A549 (cell line): ENCODE measurements at regions not wholly inside any gene's neighbourhood (a gene's known extent, or its start where the extent isn't known, plus 50 kb on each side); places are given as distances from the start of the nearest gene placed in this dataset.

ENCODE experiments used
- ATAC-seq, 2 experiments: fragments of 200-7000 bp in 1 of 2; fragments of >200 bp in 1 of 2; cut with Nextera tagmentation in 1 of 2; cut with Tn5 transposase in 1 of 2; 3 replicates each; pipeline versions ENCODE4 v1.8.0 to v1.9.1; 2018 to 2020; ENCODE audit warnings: mild to moderate bottlenecking in 1 of 2, moderate library complexity in 1 of 2
- CTCF ChIA-PET: fragments of 300-600 bp; sonication (Branson Sonifier 250); formaldehyde crosslinking; extraction: SDS; loops from one replicate; lab custom pipeline; 2021; ENCODE audit warnings: antibody characterized with exemption, inconsistent platforms; lab: Yijun Ruan, JAX
- POLR2A ChIA-PET: fragments of 350-600 bp; formaldehyde crosslinking; extraction: SDS; loops from one replicate; lab custom pipeline; 2021; ENCODE audit warnings: antibody characterized with exemption, inconsistent platforms; lab: Yijun Ruan, JAX
- DNase-seq, 2 experiments: peaks; one replicate each; pipeline versions ENCODE4 v3.0.0 to v3.0.0-alpha.2; 2011 to 2016; ENCODE audit warnings: low read depth in 1 of 2, low spot score in 1 of 2
- FAIRE-seq: peaks from 2 replicates; lab custom pipeline; 2011; peaks lifted over from hg19 to GRCh38; lab: Jason Lieb, UNC
- H3K27ac ChIP-seq, 2 experiments: fragments of >200 bp; sonication (Bioruptor Twin); formaldehyde crosslinking; 3 replicates each; pipeline ENCODE4 v1.5.1; 2016 to 2017
- H3K4me1 ChIP-seq: fragments of >200 bp; sonication (Bioruptor Twin); formaldehyde crosslinking; 3 replicates; pipeline ENCODE4 v1.6.1; 2016
- H3K4me2 ChIP-seq: fragments of >200 bp; sonication (Bioruptor Twin); formaldehyde crosslinking; 3 replicates; pipeline ENCODE4 v1.6.1; 2016
- H3K4me3 ChIP-seq: fragments of >200 bp; sonication (Bioruptor Twin); formaldehyde crosslinking; 3 replicates; pipeline ENCODE4 v1.5.1; 2016
- H3K9me3 ChIP-seq: fragments of >200 bp; sonication (Bioruptor Twin); formaldehyde crosslinking; 3 replicates; pipeline ENCODE4 v1.6.1; 2016
- BHLHE40 ChIP-seq: IDR thresholded peaks from 2 replicates; pipeline ENCODE4 v1.6.1; 2012; ENCODE audit warnings: low read depth, low read length, inconsistent platforms
- CBX2 ChIP-seq: fragments of 200-600 bp; sonication (generic); IDR thresholded peaks from 2 replicates; pipeline ENCODE4 v1.6.1; 2016; ENCODE audit warnings: low read depth, mild to moderate bottlenecking, borderline replicate concordance
- CHD2 ChIP-seq: fragments of 150-350 bp; IDR thresholded peaks from 2 replicates; pipeline ENCODE4 v1.6.1; 2014; ENCODE audit warnings: low read length; ENCODE audit not compliant: partially characterized antibody
- EHMT2 ChIP-seq: fragments of 200-600 bp; sonication (generic); IDR thresholded peaks from 2 replicates; pipeline ENCODE4 v1.6.1; 2016; ENCODE audit warnings: antibody characterized with exemption, low read depth, mild to moderate bottlenecking, moderate library complexity
- ESRRA ChIP-seq: fragments of 150-350 bp; IDR thresholded peaks from 2 replicates; pipeline ENCODE4 v1.6.1; 2014; ENCODE audit warnings: mild to moderate bottlenecking, low read length, borderline replicate concordance
- FOSB ChIP-seq: fragments of 250-450 bp; sonication (Bioruptor Pico); IDR thresholded peaks from 2 replicates; pipeline ENCODE4 v1.5.0; 2020; ENCODE audit warnings: mild to moderate bottlenecking, moderate library complexity
- FOXS1 ChIP-seq: fragments of 250-450 bp; sonication (Bioruptor Pico); IDR thresholded peaks from 2 replicates; pipeline ENCODE4 v1.5.0; 2020; ENCODE audit warnings: mild to moderate bottlenecking, moderate library complexity
- HES2 ChIP-seq: fragments of >200 bp; sonication (Bioruptor Twin); formaldehyde crosslinking; IDR thresholded peaks from 2 replicates; pipeline ENCODE4 v1.6.1; 2016
- HEYL ChIP-seq: fragments of 250-450 bp; sonication (Bioruptor Pico); IDR thresholded peaks from 2 replicates; pipeline ENCODE4 v1.8.0; 2021; ENCODE audit warnings: mild to moderate bottlenecking, moderate library complexity
- HOXA7 ChIP-seq: fragments of 250-450 bp; sonication (Bioruptor Pico); IDR thresholded peaks from 2 replicates; pipeline ENCODE4 v1.5.0; 2020; ENCODE audit warnings: mild to moderate bottlenecking, moderate library complexity
- HOXB5 ChIP-seq: fragments of 250-450 bp; sonication (Bioruptor Pico); IDR thresholded peaks from 2 replicates; pipeline ENCODE4 v1.5.0; 2020; ENCODE audit warnings: mild to moderate bottlenecking, moderate library complexity
- JUNB ChIP-seq: fragments of >200 bp; sonication (Bioruptor Twin); formaldehyde crosslinking; IDR thresholded peaks from 2 replicates; pipeline ENCODE4 v1.6.1; 2016
- MAZ ChIP-seq: fragments of 150-350 bp; IDR thresholded peaks from 2 replicates; pipeline ENCODE4 v1.6.1; 2014; ENCODE audit warnings: antibody characterized with exemption, low read depth, low read length, borderline replicate concordance
- MYC ChIP-seq: IDR thresholded peaks from 2 replicates; pipeline ENCODE4 v1.6.1; 2012; ENCODE audit warnings: mild to moderate bottlenecking, inconsistent platforms, low read length, improper control_type of control experiment, borderline replicate concordance
- POLR2A ChIP-seq: IDR thresholded peaks from 2 replicates; pipeline ENCODE4 v1.6.1; 2012; ENCODE audit warnings: mild to moderate bottlenecking, low read length
- RAD21 ChIP-seq, 2 experiments: fragments of >200 bp in 1 of 2; sonication (Bioruptor Twin) in 1 of 2; formaldehyde crosslinking in 1 of 2; IDR thresholded peaks in 1 of 2; conservative IDR thresholded peaks in 1 of 2; 2 replicates in 1 of 2; 3 replicates in 1 of 2; pipeline ENCODE4 v1.6.1; 2012 to 2018; ENCODE audit warnings: inconsistent platforms in 1 of 2
- RARB ChIP-seq: fragments of 250-450 bp; sonication (Bioruptor Pico); IDR thresholded peaks from 2 replicates; pipeline ENCODE4 v1.8.0; 2021; ENCODE audit warnings: mild to moderate bottlenecking, moderate library complexity
- RCOR1 ChIP-seq: fragments of 150-350 bp; IDR thresholded peaks from 2 replicates; pipeline ENCODE4 v1.6.1; 2014; ENCODE audit warnings: antibody characterized with exemption, low read length, low read depth
- SMC3 ChIP-seq: fragments of >200 bp; sonication (Bioruptor Twin); formaldehyde crosslinking; IDR thresholded peaks from 3 replicates; pipeline ENCODE4 v1.6.1; 2018; ENCODE audit warnings: inconsistent platforms
- SREBF2 ChIP-seq: fragments of 450-650 bp; IDR thresholded peaks from 2 replicates; pipeline ENCODE4 v1.6.1; 2014; ENCODE audit warnings: mild to moderate bottlenecking, moderate library complexity
- TP53 ChIP-seq: fragments of 250-450 bp; sonication (Bioruptor Pico); IDR thresholded peaks from 2 replicates; pipeline ENCODE4 v1.5.0; 2021; ENCODE audit warnings: mild to moderate bottlenecking, moderate library complexity
- ZNF302 ChIP-seq: fragments of 250-450 bp; sonication (Bioruptor Pico); IDR thresholded peaks from 2 replicates; pipeline ENCODE4 v1.9.0; 2021; ENCODE audit warnings: inconsistent platforms, mild to moderate bottlenecking, moderate library complexity
- WGBS: methylation state at CpG from one replicate; pipeline ENCODE4 v1.1.6; 2017; ENCODE audit errors: missing lambda C conversion rate; 5-methylcytosine and 5-hydroxymethylcytosine counted together
- TF ChIP-seq, protein P1 (sequence below): IDR thresholded peaks from 2 replicates; pipeline ENCODE4 v1.6.1; 2012
- TF ChIP-seq, protein P2 (sequence below): fragments of 250-450 bp; sonication (Bioruptor Pico); IDR thresholded peaks from 2 replicates; pipeline ENCODE4 v1.5.0; 2021; ENCODE audit warnings: mild to moderate bottlenecking, moderate library complexity, borderline replicate concordance

DNA sequence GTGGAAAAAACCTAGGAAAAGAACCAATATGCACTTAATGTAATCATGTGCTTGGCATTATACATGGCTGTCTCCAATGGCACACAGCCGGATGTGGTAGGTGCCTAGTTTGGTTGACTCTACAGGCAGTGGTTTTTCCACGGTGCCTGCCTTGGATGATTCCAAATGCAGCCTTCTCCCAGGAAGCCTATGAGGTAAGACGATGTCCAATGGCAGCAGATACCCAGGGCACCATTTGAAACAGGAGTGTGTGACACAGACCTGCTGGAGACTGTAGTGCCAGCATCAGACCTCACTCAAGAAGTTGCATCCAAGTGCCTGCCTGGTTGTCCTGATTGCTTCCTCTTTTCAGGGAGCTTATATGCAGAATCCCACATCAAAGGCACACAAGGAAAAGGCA lies 88.0 kb upstream of the VASH1 start:
- TF ChIP-seq FOSB (CRISPR knock-in tag) = no peak
- TF ChIP-seq BHLHE40 = no peak
- no peak for TF ChIP-seq TP53 (CRISPR knock-in tag)
- no peak for TF ChIP-seq HEYL
- TF ChIP-seq ESRRA = no peak
- TF ChIP-seq, protein P1, sequence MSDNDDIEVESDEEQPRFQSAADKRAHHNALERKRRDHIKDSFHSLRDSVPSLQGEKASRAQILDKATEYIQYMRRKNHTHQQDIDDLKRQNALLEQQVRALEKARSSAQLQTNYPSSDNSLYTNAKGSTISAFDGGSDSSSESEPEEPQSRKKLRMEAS = no peak
- no peak for TF ChIP-seq CBX2
- TF ChIP-seq MYC = no peak
- Histone ChIP-seq H3K4me3 (no peak overlapping the region), H3K4me2 (no peak overlapping the region), H3K27ac (no peak overlapping the region), H3K9me3 (0 out of 3 replicates have a peak, but pooled peaks cover 3% of the 10 kb centered on the region), H3K4me1 (no peaks in the 10 kb centered on the region)
- CTCF ChIA-PET = interaction anchor here (1.0 kb wide), 1 partner anchor 51 kb away, joined by 3 read pairs; no protein-coding TSS in a partner anchor
- DNase-seq = no peak
- 43% methylated on average over 3 of the region's 3 CpGs for WGBS
- POLR2A ChIA-PET = no interaction called here
- ATAC-seq = no peak
- FAIRE-seq = no peak

DNA sequence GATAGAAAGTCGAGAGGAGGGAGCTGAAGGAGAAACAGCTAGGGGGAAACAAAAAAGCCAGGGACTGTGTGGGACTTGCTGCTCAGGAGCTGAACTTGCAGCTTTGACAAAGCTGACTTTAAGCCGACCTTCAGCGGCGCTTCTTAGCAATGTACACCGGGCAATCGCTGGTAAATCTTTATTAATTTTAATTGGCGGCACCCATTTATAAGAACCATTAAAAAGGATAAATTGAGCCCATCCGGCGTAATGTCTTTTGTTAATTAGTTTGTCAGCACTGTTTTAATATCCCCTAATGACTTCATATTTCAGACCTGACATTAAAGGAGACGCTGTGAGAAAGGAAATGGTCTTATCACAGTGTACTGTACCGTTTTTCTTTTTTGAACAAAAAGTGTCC lies 86.2 kb upstream of the VASH1 start:
- POLR2A ChIA-PET = no interaction called here

DNA sequence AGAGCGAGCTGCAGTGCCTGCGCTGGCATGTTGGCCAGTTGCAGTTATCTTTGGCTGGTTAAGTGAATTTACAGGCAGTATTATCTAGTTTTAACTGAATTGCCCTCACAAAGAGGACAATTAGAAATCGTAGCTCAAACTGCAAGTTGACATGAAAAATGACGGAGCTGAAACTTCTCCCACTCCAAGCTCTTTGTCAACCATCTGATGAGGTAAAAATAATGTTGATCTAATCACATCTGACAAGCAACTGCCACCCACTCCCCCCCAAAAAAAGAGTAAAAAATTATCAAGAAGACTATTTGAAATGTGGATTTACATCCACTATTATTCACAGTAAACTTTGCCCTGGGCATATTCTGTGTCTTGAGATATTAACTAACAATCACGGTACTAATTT lies 84.7 kb upstream of the VASH1 start:
- FAIRE-seq = no peak
- TF ChIP-seq, protein P2, sequence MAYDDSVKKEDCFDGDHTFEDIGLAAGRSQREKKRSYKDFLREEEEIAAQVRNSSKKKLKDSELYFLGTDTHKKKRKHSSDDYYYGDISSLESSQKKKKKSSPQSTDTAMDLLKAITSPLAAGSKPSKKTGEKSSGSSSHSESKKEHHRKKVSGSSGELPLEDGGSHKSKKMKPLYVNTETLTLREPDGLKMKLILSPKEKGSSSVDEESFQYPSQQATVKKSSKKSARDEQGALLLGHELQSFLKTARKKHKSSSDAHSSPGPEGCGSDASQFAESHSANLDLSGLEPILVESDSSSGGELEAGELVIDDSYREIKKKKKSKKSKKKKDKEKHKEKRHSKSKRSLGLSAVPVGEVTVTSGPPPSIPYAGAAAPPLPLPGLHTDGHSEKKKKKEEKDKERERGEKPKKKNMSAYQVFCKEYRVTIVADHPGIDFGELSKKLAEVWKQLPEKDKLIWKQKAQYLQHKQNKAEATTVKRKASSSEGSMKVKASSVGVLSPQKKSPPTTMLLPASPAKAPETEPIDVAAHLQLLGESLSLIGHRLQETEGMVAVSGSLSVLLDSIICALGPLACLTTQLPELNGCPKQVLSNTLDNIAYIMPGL (CRISPR knock-in tag) = no peak
- TF ChIP-seq HOXB5 (CRISPR knock-in tag) = no peak
- 20% methylated on average over 5 of the region's 5 CpGs for WGBS
- H3K4me1 ChIP-seq = no peaks in the 10 kb centered on the region
- ChIA-PET POLR2A (no interaction called here), CTCF (interaction anchor here (1.0 kb wide), 1 partner anchor 13 kb away, joined by 3 read pairs; no protein-coding TSS in a partner anchor)
- no peak overlapping the region for H3K4me2 ChIP-seq
- ATAC-seq = no peak
- H3K27ac ChIP-seq = no peak overlapping the region
- no peak for DNase-seq
- no peak overlapping the region for H3K4me3 ChIP-seq
- H3K9me3 ChIP-seq = peaks cover 9% of the 10 kb centered on the region

More for the DNA sequence above, 86.2 kb upstream of the VASH1 start:
- no peak for DNase-seq
- no peak for FAIRE-seq
- no peak for TF ChIP-seq MYC
- no peaks in the 10 kb centered on the region for H3K9me3 ChIP-seq
- 37% methylated on average over 11 of the region's 11 CpGs for WGBS
- no peaks in the 10 kb centered on the region for H3K4me1 ChIP-seq
- ATAC-seq = no peak
- no peak overlapping the region for H3K4me2 ChIP-seq
- no peak overlapping the region for H3K27ac ChIP-seq
- no peak overlapping the region for H3K4me3 ChIP-seq
- CTCF ChIA-PET = no interaction called here

DNA sequence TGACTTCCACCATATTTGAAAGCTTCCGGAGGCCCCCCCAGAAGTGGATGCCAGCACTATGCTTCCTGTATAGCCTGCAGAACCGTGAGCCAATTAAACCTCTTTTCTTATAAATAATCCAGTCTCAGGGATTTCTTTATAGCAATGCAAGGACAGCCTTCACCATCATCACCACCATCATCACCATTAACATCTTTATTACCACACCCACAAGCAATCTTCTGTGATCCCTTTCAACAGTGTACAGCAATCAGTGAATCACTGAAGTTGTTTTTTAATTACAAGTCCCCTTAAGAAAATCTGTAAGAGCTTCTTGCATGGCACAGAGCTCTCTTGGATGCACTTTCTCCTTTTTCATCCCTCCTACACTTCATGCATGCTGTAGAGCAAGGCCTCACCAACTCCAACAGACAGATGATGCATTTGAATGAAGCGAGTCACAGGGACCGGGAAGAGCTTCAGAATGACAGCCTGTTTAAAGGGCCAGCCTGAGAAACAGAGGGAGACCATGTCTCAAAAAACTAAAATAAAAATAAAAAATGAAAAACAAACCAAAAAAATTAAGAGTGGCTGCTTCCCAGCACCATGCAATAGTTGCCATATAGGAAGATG lies 83.6 kb upstream of the VASH1 start:
- no peak for ATAC-seq
- TF ChIP-seq CBX2 (no peak), SMC3 (no peak), JUNB (no peak)
- no peak for FAIRE-seq

DNA sequence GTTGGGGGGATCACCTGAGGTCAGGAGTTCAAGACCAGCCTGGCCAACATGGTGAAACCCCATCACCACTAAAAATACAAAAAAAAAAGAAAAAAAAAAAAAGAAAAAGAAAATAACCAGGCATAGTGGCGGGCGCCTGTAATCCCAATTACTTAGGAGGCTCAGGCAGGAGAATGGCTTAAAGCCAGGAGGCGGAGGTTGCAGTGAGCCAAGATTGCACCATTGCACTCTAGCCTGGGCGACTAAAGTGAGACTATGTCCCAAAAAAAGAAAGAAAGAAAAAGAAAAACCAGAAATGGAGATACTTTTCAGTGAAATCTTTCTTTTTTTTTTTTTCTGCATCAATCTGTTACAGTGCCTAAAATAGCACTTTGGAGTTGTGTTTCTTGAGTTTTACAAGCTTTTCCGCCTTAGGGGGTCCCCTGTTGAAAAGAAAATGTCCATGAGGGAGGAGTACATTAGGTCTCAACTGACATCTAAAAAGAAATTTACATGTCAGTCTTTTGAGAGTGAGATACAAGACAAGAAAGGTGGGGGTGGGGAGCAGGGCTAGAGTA lies 82.9 kb upstream of the VASH1 start:
- H3K4me2 ChIP-seq = no peak overlapping the region
- no peak overlapping the region for H3K4me3 ChIP-seq
- DNase-seq (no peak), FAIRE-seq (no peak), ATAC-seq (no peak)
- POLR2A ChIA-PET = no interaction called here
- 55% methylated on average over 5 of the region's 5 CpGs for WGBS
- CTCF ChIA-PET = interaction anchor here (0.7 kb wide), 1 partner anchor 493 kb away, joined by 5 read pairs; no protein-coding TSS in a partner anchor
- no peak overlapping the region for H3K27ac ChIP-seq
- peaks cover 18% of the 10 kb centered on the region for H3K9me3 ChIP-seq
- no peaks in the 10 kb centered on the region for H3K4me1 ChIP-seq
- TF ChIP-seq MAZ (no peak), ZNF302 (no peak), HOXB5 (CRISPR knock-in tag) (no peak), HES2 (no peak), HOXA7 (CRISPR knock-in tag) (no peak), EHMT2 (no peak), SREBF2 (no peak), FOXS1 (no peak), RARB (no peak), RAD21 (conservative IDR thresholded peaks at IDR 0.05 in 1 of 2, IDR thresholded peaks at IDR 0.05 in 1 of 2) (no peak), POLR2A (no peak), MYC (no peak), CHD2 (no peak), RCOR1 (no peak)
- TF ChIP-seq, protein P1 = no peak

More for the DNA sequence above, 83.6 kb upstream of the VASH1 start:
- DNase-seq = no peak
- no peaks in the 10 kb centered on the region for H3K4me1 ChIP-seq
- no peak overlapping the region for H3K27ac ChIP-seq
- 29% methylated on average over 4 of the region's 4 CpGs for WGBS
- H3K4me2 ChIP-seq = no peak overlapping the region
- ChIA-PET CTCF (no interaction called here), POLR2A (no interaction called here)
- no peak overlapping the region for H3K4me3 ChIP-seq
- peaks cover 16% of the 10 kb centered on the region for H3K9me3 ChIP-seq
